Liver (tissue), 7 donors: ENCODE measurements at regions not wholly inside any gene's neighbourhood (a gene's known extent, or its start where the extent isn't known, plus 50 kb on each side); places are given as distances from the start of the nearest gene placed in this dataset.

Source experiments
- DNase-seq: peaks from one replicate; pipeline ENCODE4 v3.0.0-alpha.2; 2017; ENCODE audit warnings: low spot score
- H3K27ac ChIP-seq, 2 donors: one replicate each; pipeline ENCODE4 v1.7.0; 2013; ENCODE audit warnings: inconsistent platforms in 2 of 2, low read length in 2 of 2, control low read depth in 1 of 2, low read depth in 1 of 2, mild to moderate bottlenecking in 1 of 2
- H3K27me3 ChIP-seq, 4 donors: one replicate each; pipeline versions ENCODE4 v1.6.1 to v1.7.0; 2013; ENCODE audit warnings: low read length in 3 of 4, inconsistent platforms in 1 of 4, mild to moderate bottlenecking in 1 of 4, moderate library complexity in 1 of 4; ENCODE audit not compliant: control insufficient read depth in 4 of 4, insufficient read depth in 4 of 4
- H3K36me3 ChIP-seq, 4 donors: one replicate each; pipeline versions ENCODE4 v1.6.1 to v1.7.0; 2013; ENCODE audit warnings: low read length in 3 of 4, mild to moderate bottlenecking in 3 of 4, low read depth in 1 of 4, moderate library complexity in 1 of 4; ENCODE audit not compliant: control insufficient read depth in 4 of 4, insufficient read depth in 3 of 4
- H3K4me1 ChIP-seq, 4 donors: one replicate each; pipeline versions ENCODE4 v1.6.1 to v1.7.0; 2013; ENCODE audit warnings: low read length in 3 of 4, mild to moderate bottlenecking in 3 of 4, moderate library complexity in 1 of 4; ENCODE audit not compliant: control insufficient read depth in 4 of 4, insufficient read depth in 4 of 4
- H3K4me3 ChIP-seq, 3 donors: one replicate each; pipeline versions ENCODE4 v1.6.1 to v1.7.0; 2013; ENCODE audit warnings: low read length in 3 of 3, control low read depth in 1 of 3, low read depth in 1 of 3, mild to moderate bottlenecking in 1 of 3
- H3K9ac ChIP-seq, 2 donors: one replicate each; pipeline ENCODE4 v1.7.0; 2013; ENCODE audit warnings: low read length in 2 of 2, mild to moderate bottlenecking in 2 of 2, moderate library complexity in 2 of 2, control low read depth in 1 of 2, low read depth in 1 of 2
- H3K9me3 ChIP-seq, 4 donors: one replicate each; pipeline versions ENCODE4 v1.6.1 to v1.7.0; 2013; ENCODE audit warnings: low read length in 3 of 4; ENCODE audit not compliant: control insufficient read depth in 4 of 4
- EGR1 ChIP-seq, 2 donors: IDR thresholded peaks; 2 replicates each; pipeline ENCODE4 v1.6.1; 2016 to 2018; ENCODE audit warnings: antibody characterized with exemption in 2 of 2, low read depth in 2 of 2
- FOXA2 ChIP-seq: IDR thresholded peaks from 2 replicates; pipeline ENCODE4 v1.6.1; 2016; ENCODE audit warnings: antibody characterized with exemption
- GABPA ChIP-seq, 2 donors: IDR thresholded peaks in 1 of 2; conservative IDR thresholded peaks in 1 of 2; 2 replicates each; pipeline ENCODE4 v1.6.1; 2016; ENCODE audit warnings: antibody characterized with exemption in 2 of 2, mild to moderate bottlenecking in 1 of 2, moderate library complexity in 1 of 2
- HNF4G ChIP-seq: IDR thresholded peaks from 2 replicates; pipeline ENCODE4 v1.6.1; 2016; ENCODE audit warnings: antibody characterized with exemption
- JUND ChIP-seq, 2 donors: IDR thresholded peaks; 2 replicates each; pipeline ENCODE4 v1.6.1; 2016; ENCODE audit warnings: antibody characterized with exemption in 2 of 2
- REST ChIP-seq: IDR thresholded peaks from 2 replicates; pipeline ENCODE4 v1.6.1; 2016; ENCODE audit warnings: antibody characterized with exemption, mild to moderate bottlenecking
- RXRA ChIP-seq, 2 donors: IDR thresholded peaks; 2 replicates each; pipeline ENCODE4 v1.6.1; 2017 to 2018; ENCODE audit warnings: antibody characterized with exemption in 2 of 2, mild to moderate bottlenecking in 1 of 2
- SP1 ChIP-seq: IDR thresholded peaks from 2 replicates; pipeline ENCODE4 v1.6.1; 2018; ENCODE audit warnings: antibody characterized with exemption, mild to moderate bottlenecking
- TAF1 ChIP-seq: conservative IDR thresholded peaks from 2 replicates; pipeline ENCODE4 v1.6.1; 2016; ENCODE audit warnings: antibody characterized with exemption, mild to moderate bottlenecking
- YY1 ChIP-seq: IDR thresholded peaks from 2 replicates; pipeline ENCODE4 v1.6.1; 2016; ENCODE audit warnings: antibody characterized with exemption, mild to moderate bottlenecking
- ZBTB33 ChIP-seq: IDR thresholded peaks from 2 replicates; pipeline ENCODE4 v1.6.1; 2016; ENCODE audit warnings: antibody characterized with exemption
- WGBS: extraction: QIAGEN DNeasy Blood & Tissue Kit; methylation state at CpG from one replicate; pipeline ENCODE4 v1.1.7; 2013; 5-methylcytosine and 5-hydroxymethylcytosine counted together
- TF ChIP-seq, protein P1 (sequence below): IDR thresholded peaks from 2 replicates; pipeline ENCODE4 v1.6.1; 2016; ENCODE audit warnings: antibody characterized with exemption
- TF ChIP-seq, protein P2 (sequence below): IDR thresholded peaks from 2 replicates; pipeline ENCODE4 v1.6.1; 2016; ENCODE audit warnings: antibody characterized with exemption
- donor health status: healthy.
- donor health status: healthy.
- donor health status: healthy.
- donor health status: healthy.

DNA sequence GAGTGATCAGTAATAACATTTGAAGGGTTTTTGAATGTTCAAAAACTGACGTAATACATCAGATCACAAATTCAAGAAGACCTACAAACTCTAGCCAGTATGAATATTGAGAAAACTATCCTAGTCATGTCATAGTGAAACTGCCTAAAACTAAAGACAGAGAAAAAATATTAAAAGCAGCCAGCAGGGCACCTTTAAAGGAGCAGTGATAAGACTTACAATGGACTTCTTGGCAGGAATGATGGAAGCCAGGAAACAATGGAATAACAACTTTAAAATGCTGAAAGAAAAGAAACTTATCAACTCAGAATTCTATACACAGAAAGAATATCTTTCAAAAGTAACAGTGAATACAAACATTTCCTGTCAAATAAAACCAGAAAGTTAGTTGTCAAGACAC, 78.3 kb upstream of the CTBP2 start:
- Histone ChIP-seq H3K36me3 (peaks cover 0 to 2% (median 0%) of the 10 kb centered on the region in 4 donors), H3K27me3 (peaks cover 0 to 6% (median 0%) of the 10 kb centered on the region in 4 donors), H3K9ac (no peak overlapping the region), H3K4me1 (no peaks in the 10 kb centered on the region), H3K27ac (no peak overlapping the region), H3K4me3 (no peak overlapping the region), H3K9me3 (peaks cover 0 to 11% (median 6%) of the 10 kb centered on the region in 4 donors)
- 92% methylated on average over 1 of the region's 1 CpG for WGBS
- no peak for DNase-seq
- TF ChIP-seq TAF1 (no peak), JUND (IDR thresholded peaks at IDR 0.05) (no peak), REST (no peak), ZBTB33 (no peak), HNF4G (no peak), EGR1 (IDR thresholded peaks at IDR 0.05; ENCODE audit: low read depth in 2 of 2) (no peak), GABPA (IDR thresholded peaks at IDR 0.05 in 1 of 2, conservative IDR thresholded peaks at IDR 0.05 in 1 of 2) (no peak), YY1 (no peak)
- TF ChIP-seq, protein P1, sequence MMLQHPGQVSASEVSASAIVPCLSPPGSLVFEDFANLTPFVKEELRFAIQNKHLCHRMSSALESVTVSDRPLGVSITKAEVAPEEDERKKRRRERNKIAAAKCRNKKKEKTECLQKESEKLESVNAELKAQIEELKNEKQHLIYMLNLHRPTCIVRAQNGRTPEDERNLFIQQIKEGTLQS = no peak
- TF ChIP-seq, protein P2, sequence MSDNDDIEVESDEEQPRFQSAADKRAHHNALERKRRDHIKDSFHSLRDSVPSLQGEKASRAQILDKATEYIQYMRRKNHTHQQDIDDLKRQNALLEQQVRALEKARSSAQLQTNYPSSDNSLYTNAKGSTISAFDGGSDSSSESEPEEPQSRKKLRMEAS = no peak

GRCh38 chr10:125236091-125236490, 75.7 kb upstream of the CTBP2 start:
- Histone ChIP-seq H3K27me3 (peaks cover 0 to 11% (median 0%) of the 10 kb centered on the region in 4 donors), H3K9me3 (peaks cover 0 to 11% (median 6%) of the 10 kb centered on the region in 4 donors), H3K9ac (no peak overlapping the region), H3K27ac (no peak overlapping the region), H3K36me3 (peaks cover 0 to 2% (median 0%) of the 10 kb centered on the region in 4 donors), H3K4me1 (no peaks in the 10 kb centered on the region), H3K4me3 (no peak overlapping the region)
- 81% methylated on average over 1 of the region's 1 CpG for WGBS
- no peak for TF ChIP-seq YY1
- no peak for TF ChIP-seq RXRA (IDR thresholded peaks at IDR 0.05)
- TF ChIP-seq TAF1 = no peak
- no peak for TF ChIP-seq FOXA2
- TF ChIP-seq EGR1 (IDR thresholded peaks at IDR 0.05; ENCODE audit: low read depth in 2 of 2) = no peak
- no peak for TF ChIP-seq ZBTB33
- no peak for TF ChIP-seq SP1
- TF ChIP-seq REST = no peak
- TF ChIP-seq, protein P2 = no peak
- TF ChIP-seq JUND (IDR thresholded peaks at IDR 0.05) = no peak
- TF ChIP-seq GABPA (IDR thresholded peaks at IDR 0.05 in 1 of 2, conservative IDR thresholded peaks at IDR 0.05 in 1 of 2) = no peak
- no peak for TF ChIP-seq HNF4G
- DNase-seq = no peak
